Heart left ventricle (tissue), 16 donors: ENCODE measurements at regions not wholly inside any gene's neighbourhood (a gene's known extent, or its start where the extent isn't known, plus 50 kb on each side); places are given as distances from the start of the nearest gene placed in this dataset.

Source experiments
- ATAC-seq, 4 donors: fragments of 200-7000 bp; cut with Tn5 transposase; one replicate each; pipeline ENCODE4 v1.9.1; 2020 to 2022; ENCODE audit warnings: moderate library complexity in 4 of 4, mild to moderate bottlenecking in 3 of 4, moderate number of reproducible peaks in 1 of 4
- DNase-seq, 5 donors: peaks; one replicate each; pipeline ENCODE4 v3.0.0-alpha.2; 2020
- H3K27ac ChIP-seq, 12 donors: fragments of 200-600 bp; sonication (generic) in 4 of 12; one replicate each; pipeline versions ENCODE4 v1.5.0 to v1.8.0; 2016 to 2022; ENCODE audit warnings: mild to moderate bottlenecking in 2 of 12
- H3K27me3 ChIP-seq, 9 donors: fragments of 200-600 bp; sonication (generic) in 2 of 9; one replicate each; pipeline versions ENCODE4 v1.5.1 to v1.8.0; 2016 to 2022; ENCODE audit warnings: mild to moderate bottlenecking in 3 of 9
- H3K36me3 ChIP-seq, 9 donors: fragments of 200-600 bp; sonication (generic) in 2 of 9; one replicate each; pipeline versions ENCODE4 v1.5.0 to v1.8.0; 2018 to 2022; ENCODE audit warnings: mild to moderate bottlenecking in 2 of 9
- H3K4me1 ChIP-seq, 12 donors: fragments of 200-600 bp; sonication (generic) in 4 of 12; one replicate each; pipeline versions ENCODE4 v1.5.0 to v1.8.0; 2016 to 2022; ENCODE audit warnings: mild to moderate bottlenecking in 3 of 12
- H3K4me3 ChIP-seq, 12 donors: fragments of 200-600 bp; sonication (generic) in 4 of 12; one replicate each; pipeline versions ENCODE4 v1.5.0 to v1.8.0; 2017 to 2022; ENCODE audit warnings: mild to moderate bottlenecking in 9 of 12, moderate library complexity in 4 of 12
- H3K9me3 ChIP-seq, 12 donors: fragments of 200-600 bp; sonication (generic) in 4 of 12; one replicate each; pipeline versions ENCODE4 v1.5.0 to v1.8.0; 2016 to 2022; ENCODE audit warnings: mild to moderate bottlenecking in 1 of 12
- CTCF ChIP-seq, 12 donors: fragments of 200-600 bp; sonication (generic) in 4 of 12; IDR thresholded peaks; one replicate each; pipeline versions ENCODE4 v1.5.0 to v1.8.0; 2018 to 2022; ENCODE audit warnings: antibody characterized with exemption in 12 of 12, mild to moderate bottlenecking in 5 of 12
- POLR2A ChIP-seq, 2 donors: fragments of 450-650 bp; IDR thresholded peaks; one replicate each; pipeline ENCODE4 v1.6.1; 2017; ENCODE audit warnings: antibody characterized with exemption in 2 of 2, mild to moderate bottlenecking in 2 of 2, moderate library complexity in 2 of 2
- WGBS, 4 donors: extraction: QIAGEN DNeasy Blood & Tissue Kit in 2 of 4; methylation state at CpG; one replicate each; pipeline versions ENCODE4 v1.1.5 to v1.1.7; 2013 to 2018; 5-methylcytosine and 5-hydroxymethylcytosine counted together
- intact Hi-C, 10 donors: fragments of 100-400 bp; cut with DNase I; formaldehyde crosslinking; loops; one replicate each; pipeline versions ENCODE4 v1.11.1 to v1.14.2; 2022
- donor health status: ischemic (EF 13 %, LVEDD 7.1; RV severe dilation, severe dysfunction).
- donor health status: healthy with polysubstance abuse.
- donor health status: DM: no; HTN: yes; CAD: no.
- donor health status: DM: no; HTN: no; CAD: no.
- donor health status: ischemic (EF 25% LVEDD 6.9; RV normal size, moderate dysfunction).
- donor health status: ischemic (EF 25% LVEDD 5.7; RV mildly dilated, moderate dysfunction).
- donor health status: healthy.
- donor health status: DM: yes; HTN: yes; CAD: no.
- donor health status: ischemic (EF 35%, LVEDD 5.7; RV mildly dilated, moderate dysfunction).
- donor health status: nonischemic (EF 11% LVEDD 7.7; RV severe dilation, severe dysfunction).
- donor health status: DM: yes; HTN: yes; CAD: no.
- donor health status: PGD.
- donor health status: ischemic (EF 29% LVEDD 5.4; RV normal size, mild dysfunction).
- donor health status: nonischemic (EF 23%, LVEDD 6.1; RV moderate dilation, normal function).

- H3K4me1 ChIP-seq = peaks cover 0 to 4% (median 0%) of the 10 kb centered on the region in 12 donors
- ATAC-seq (peak; percentile 71 to 84 (median 77)), DNase-seq (peak in 3 of 5 donors; percentile 50 to 58 (median 56))
- H3K4me3 ChIP-seq = peak overlapping the region in 11 of 12 donors; percentile 14 to 51 (median 34)
- no peak for TF ChIP-seq POLR2A (IDR thresholded peaks at IDR 0.05)
- no peak for TF ChIP-seq CTCF (IDR thresholded peaks at IDR 0.05)
- H3K9me3 ChIP-seq = no peaks in the 10 kb centered on the region
- H3K27ac ChIP-seq = peak overlapping the region in 9 of 12 donors; percentile 2 to 83 (median 54)
- H3K27me3 ChIP-seq = no peaks in the 10 kb centered on the region
- no peaks in the 10 kb centered on the region for H3K36me3 ChIP-seq
- intact Hi-C loops = loop anchor here in 2 of 10 donors (10.0 kb wide), 1 partner anchor 60 kb away; no protein-coding TSS in a partner anchor
- WGBS, 4 donors = 46 to 56% (median 53%) methylated on average over 24 to 25 of the region's 25 CpGs
These were observed 65.0 kb upstream of the TRPC4 start for GRCh38 chr13:37934339-37935191.

- no peak for TF ChIP-seq CTCF (IDR thresholded peaks at IDR 0.05)
- TF ChIP-seq POLR2A (IDR thresholded peaks at IDR 0.05) = no peak
- Histone ChIP-seq H3K36me3 (no peaks in the 10 kb centered on the region), H3K27ac (peak overlapping the region in 1 of 12 donors; percentile 17), H3K27me3 (no peaks in the 10 kb centered on the region), H3K4me3 (no peak overlapping the region), H3K4me1 (peaks cover 0 to 8% (median 0%) of the 10 kb centered on the region in 12 donors), H3K9me3 (no peaks in the 10 kb centered on the region)
- intact Hi-C loops = no loop called here
- 41 to 50% (median 45%) methylated on average over 4 of the region's 4 CpGs for WGBS, 4 donors
- DNase-seq (no peak), ATAC-seq (peak in 3 of 4 donors; percentile 37 to 46 (median 40))
These were observed 59.7 kb upstream of the TRPC4 start for GRCh38 chr13:37929308-37929707.

GRCh38 chr13:37927561-37927960, 58.0 kb upstream of the TRPC4 start:
- ATAC-seq (no peak), DNase-seq (no peak)
- H3K4me1 ChIP-seq = peaks cover 0 to 8% (median 0%) of the 10 kb centered on the region in 12 donors
- peak overlapping the region in 1 of 12 donors; percentile 33 for H3K27ac ChIP-seq
- H3K4me3 ChIP-seq = no peak overlapping the region
- intact Hi-C loops = no loop called here
- H3K36me3 ChIP-seq = no peaks in the 10 kb centered on the region
- H3K27me3 ChIP-seq = no peaks in the 10 kb centered on the region
- whole genome bisulfite sequencing, 4 donors = 61 to 74% (median 63%) methylated on average over 4 of the region's 4 CpGs
- H3K9me3 ChIP-seq = no peaks in the 10 kb centered on the region
- TF ChIP-seq CTCF (IDR thresholded peaks at IDR 0.05) (no peak), POLR2A (IDR thresholded peaks at IDR 0.05) (no peak)

- peak; percentile 66 to 88 (median 78) for ATAC-seq
- H3K36me3 ChIP-seq = no peaks in the 10 kb centered on the region
- WGBS, 4 donors = 44 to 50% (median 45%) methylated on average over 7 of the region's 7 CpGs
- TF ChIP-seq POLR2A (IDR thresholded peaks at IDR 0.05) (no peak), CTCF (IDR thresholded peaks at IDR 0.05) (no peak)
- H3K27me3 ChIP-seq = no peaks in the 10 kb centered on the region
- H3K4me1 ChIP-seq = peaks cover 0 to 8% (median 0%) of the 10 kb centered on the region in 12 donors
- H3K27ac ChIP-seq = peak overlapping the region in 4 of 12 donors; percentile 29 to 70 (median 60)
- H3K9me3 ChIP-seq = no peaks in the 10 kb centered on the region
- no peak for DNase-seq
- peak overlapping the region in 1 of 12 donors; percentile 13 for H3K4me3 ChIP-seq
- intact Hi-C loops = no loop called here
These were observed 56.4 kb upstream of the TRPC4 start for GRCh38 chr13:37925878-37926473.
